ENCODE measurements at regions not wholly inside any gene's neighbourhood (a gene's known extent, or its start where the extent isn't known, plus 50 kb on each side); places are given as distances from the start of the nearest gene placed in this dataset.

DNA sequence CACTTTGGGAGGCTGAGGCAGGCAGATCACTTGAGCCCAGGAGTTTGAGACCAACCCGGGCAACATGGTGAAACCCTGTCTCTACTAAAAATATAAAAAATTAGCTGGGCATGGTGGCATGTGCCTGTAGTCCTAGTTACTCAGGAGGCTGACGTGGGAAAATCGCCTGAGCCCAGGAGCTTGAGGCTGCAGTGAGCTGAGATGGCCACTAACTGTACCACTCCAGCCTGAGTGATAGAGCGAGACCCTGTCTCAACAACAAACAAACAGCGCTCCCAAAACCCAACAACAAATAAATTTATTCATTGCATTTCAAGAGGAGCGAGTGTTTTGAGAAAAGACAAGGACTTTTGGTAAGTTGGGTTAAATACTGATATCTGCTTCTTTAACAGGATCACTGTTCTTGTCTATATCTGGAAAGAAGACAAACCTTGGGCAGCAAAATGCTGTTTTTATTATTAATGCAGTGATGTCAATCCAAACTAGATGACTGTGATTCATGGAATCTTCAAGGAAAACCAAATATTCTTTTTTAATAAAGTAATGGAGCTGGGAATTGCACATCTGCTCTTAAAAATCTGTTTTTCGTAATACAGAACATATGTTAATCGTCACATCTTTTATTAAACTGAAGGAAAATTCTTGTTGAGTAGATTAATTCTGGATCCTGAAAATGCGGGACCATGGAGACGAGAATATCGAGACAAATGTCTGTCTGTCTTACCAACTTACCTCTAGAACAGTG, 90.8 kb upstream of the LIMCH1 start:
- no peaks in the 10 kb centered on the region for H3K27me3 ChIP-seq
- H3K36me3 ChIP-seq, result no peaks in the 10 kb centered on the region
- no peak overlapping the region for H3K4me3 ChIP-seq
- no peak overlapping the region for H3K27ac ChIP-seq
- no peak for DNase-seq (ENCODE audit: low read depth in 1 of 2, low spot score in 1 of 2)
- TF ChIP-seq, protein P1, sequence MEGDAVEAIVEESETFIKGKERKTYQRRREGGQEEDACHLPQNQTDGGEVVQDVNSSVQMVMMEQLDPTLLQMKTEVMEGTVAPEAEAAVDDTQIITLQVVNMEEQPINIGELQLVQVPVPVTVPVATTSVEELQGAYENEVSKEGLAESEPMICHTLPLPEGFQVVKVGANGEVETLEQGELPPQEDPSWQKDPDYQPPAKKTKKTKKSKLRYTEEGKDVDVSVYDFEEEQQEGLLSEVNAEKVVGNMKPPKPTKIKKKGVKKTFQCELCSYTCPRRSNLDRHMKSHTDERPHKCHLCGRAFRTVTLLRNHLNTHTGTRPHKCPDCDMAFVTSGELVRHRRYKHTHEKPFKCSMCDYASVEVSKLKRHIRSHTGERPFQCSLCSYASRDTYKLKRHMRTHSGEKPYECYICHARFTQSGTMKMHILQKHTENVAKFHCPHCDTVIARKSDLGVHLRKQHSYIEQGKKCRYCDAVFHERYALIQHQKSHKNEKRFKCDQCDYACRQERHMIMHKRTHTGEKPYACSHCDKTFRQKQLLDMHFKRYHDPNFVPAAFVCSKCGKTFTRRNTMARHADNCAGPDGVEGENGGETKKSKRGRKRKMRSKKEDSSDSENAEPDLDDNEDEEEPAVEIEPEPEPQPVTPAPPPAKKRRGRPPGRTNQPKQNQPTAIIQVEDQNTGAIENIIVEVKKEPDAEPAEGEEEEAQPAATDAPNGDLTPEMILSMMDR (IDR thresholded peaks at IDR 0.05; ENCODE audit: low read depth, low read length), result no peak
- no peaks in the 10 kb centered on the region for H3K9me3 ChIP-seq (ENCODE audit: low read depth)
- H3K4me1 ChIP-seq (ENCODE audit: low read depth), result no peaks in the 10 kb centered on the region

DNA sequence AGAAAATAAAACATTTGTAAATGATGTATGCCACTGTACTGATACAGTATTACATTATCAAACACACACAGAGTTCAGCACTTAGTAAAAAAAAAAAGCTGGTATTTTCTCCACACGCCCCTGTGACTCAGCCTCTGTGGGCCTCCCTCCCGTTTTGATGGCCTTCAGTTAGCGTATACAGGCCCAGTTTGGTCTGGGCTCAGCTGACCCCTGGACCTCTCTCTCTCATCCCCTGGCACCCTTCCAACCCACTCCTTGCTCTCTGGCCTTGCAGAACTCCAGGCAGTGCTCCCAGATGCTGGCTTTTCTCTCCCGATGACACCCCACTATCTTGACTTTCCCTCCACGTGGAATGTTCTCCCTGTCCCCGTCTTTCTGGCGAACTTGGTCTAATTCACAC, 89.0 kb upstream of the LIMCH1 start:
- DNase-seq (ENCODE audit: low read depth in 1 of 2, low spot score in 1 of 2), result peak in 1 of 2 donors; percentile 32
- TF ChIP-seq, protein P1 (IDR thresholded peaks at IDR 0.05; ENCODE audit: low read depth, low read length), result no peak
- Histone ChIP-seq H3K4me1 (ENCODE audit: low read depth) (no peaks in the 10 kb centered on the region), H3K36me3 (no peaks in the 10 kb centered on the region), H3K4me3 (no peak overlapping the region), H3K9me3 (ENCODE audit: low read depth) (no peaks in the 10 kb centered on the region), H3K27ac (no peak overlapping the region), H3K27me3 (no peaks in the 10 kb centered on the region)

DNA sequence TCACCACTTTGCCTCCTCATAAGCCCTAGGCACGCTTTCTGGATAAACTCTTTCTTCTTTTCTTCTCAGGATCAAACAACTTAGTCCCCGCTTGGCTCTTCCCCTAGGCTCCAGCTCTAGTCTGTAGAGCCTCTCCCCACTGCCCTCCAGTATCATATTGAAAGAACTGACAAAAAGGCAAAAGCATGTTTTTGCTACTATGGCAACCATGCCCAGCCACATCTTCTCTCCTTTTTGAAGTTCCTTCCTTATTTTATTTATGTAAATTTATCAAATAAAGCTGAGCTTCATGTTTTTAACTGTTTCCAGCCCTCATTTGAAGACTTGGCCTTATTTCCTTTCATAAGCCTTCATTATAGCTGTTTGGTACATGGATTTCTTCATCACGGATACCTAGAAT, 86.0 kb upstream of the LIMCH1 start:
- H3K9me3 ChIP-seq (ENCODE audit: low read depth), result no peaks in the 10 kb centered on the region
- no peaks in the 10 kb centered on the region for H3K4me1 ChIP-seq (ENCODE audit: low read depth)

DNA sequence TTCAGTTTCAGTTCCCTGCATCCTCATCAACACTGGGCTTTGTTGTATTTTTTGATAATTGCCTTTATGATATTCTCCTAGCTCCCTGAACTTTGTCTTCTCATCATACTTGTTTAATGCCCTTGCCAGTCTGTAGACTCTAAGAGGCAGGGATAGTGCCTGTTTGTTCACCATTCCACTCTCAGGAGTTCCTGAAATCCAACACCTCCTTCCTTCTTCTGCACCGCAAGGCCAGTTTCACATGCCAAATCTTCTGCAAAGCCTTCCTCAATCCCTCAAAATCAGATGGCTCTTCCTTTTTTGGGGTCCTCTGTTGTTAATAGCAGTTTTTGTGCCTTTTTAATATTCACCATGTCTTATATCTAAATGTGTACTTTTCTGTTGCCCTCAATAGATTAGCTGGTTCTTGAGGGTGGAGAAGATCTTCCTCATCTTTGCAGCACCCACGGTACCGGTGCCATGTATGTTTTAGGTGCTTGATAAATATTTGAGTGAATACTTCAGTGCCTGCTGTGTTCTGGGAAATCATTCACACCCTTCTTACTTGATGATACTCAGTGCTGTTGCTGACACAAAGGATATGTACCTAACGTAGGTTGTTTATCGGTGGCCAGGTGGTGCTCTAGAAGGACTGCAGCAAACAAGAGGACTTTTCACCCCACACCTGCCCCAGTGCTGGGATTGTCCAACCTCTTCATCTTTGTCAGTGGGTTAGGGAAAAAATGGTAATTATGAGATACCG, 85.3 kb upstream of the LIMCH1 start:
- Histone ChIP-seq H3K36me3 (no peaks in the 10 kb centered on the region), H3K4me3 (no peak overlapping the region), H3K9me3 (ENCODE audit: low read depth) (no peaks in the 10 kb centered on the region), H3K4me1 (ENCODE audit: low read depth) (no peaks in the 10 kb centered on the region), H3K27me3 (no peaks in the 10 kb centered on the region), H3K27ac (no peak overlapping the region)
- no peak for DNase-seq (ENCODE audit: low read depth in 1 of 2, low spot score in 1 of 2)
- TF ChIP-seq, protein P1 (IDR thresholded peaks at IDR 0.05; ENCODE audit: low read depth, low read length), result no peak

More for the DNA sequence above, 86.0 kb upstream of the LIMCH1 start:
- H3K36me3 ChIP-seq, result no peaks in the 10 kb centered on the region
- TF ChIP-seq, protein P1 (IDR thresholded peaks at IDR 0.05; ENCODE audit: low read depth, low read length), result no peak
- no peak overlapping the region for H3K4me3 ChIP-seq
- no peaks in the 10 kb centered on the region for H3K27me3 ChIP-seq
- H3K27ac ChIP-seq, result no peak overlapping the region
- no peak for DNase-seq (ENCODE audit: low read depth in 1 of 2, low spot score in 1 of 2)

DNA sequence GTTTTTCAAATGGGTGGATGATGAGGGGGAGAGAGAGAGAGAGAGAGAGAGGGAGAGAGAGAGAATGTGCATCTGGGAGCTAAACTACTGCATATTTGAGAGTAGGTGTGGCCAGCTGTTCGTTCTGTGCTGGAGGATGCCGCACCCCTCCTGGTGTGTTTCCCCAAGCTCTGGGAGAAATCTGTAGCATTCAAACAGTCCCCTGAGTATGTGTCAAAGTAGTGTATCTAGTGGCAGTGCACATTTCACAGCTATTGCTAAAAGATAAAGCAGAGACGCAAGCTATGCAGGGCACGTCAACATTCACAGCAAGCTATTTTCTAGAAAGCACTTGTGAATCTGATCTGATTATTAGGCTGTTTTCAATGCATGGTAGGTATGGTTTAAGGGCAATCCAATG, 83.5 kb upstream of the LIMCH1 start:
- TF ChIP-seq, protein P1 (IDR thresholded peaks at IDR 0.05; ENCODE audit: low read depth, low read length), result no peak
- Histone ChIP-seq H3K9me3 (ENCODE audit: low read depth) (no peaks in the 10 kb centered on the region), H3K27ac (no peak overlapping the region), H3K4me1 (ENCODE audit: low read depth) (no peaks in the 10 kb centered on the region), H3K36me3 (no peaks in the 10 kb centered on the region), H3K27me3 (peaks cover 4% of the 10 kb centered on the region), H3K4me3 (no peak overlapping the region)
- peak in 1 of 2 donors; percentile 8 for DNase-seq (ENCODE audit: low read depth in 1 of 2, low spot score in 1 of 2)

All from cardiac muscle cell (in vitro differentiated cells and primary cell).